OCI-LY7 (cell line): ENCODE measurements at regions not wholly inside any gene's neighbourhood (a gene's known extent, or its start where the extent isn't known, plus 50 kb on each side); places are given as distances from the start of the nearest gene placed in this dataset.

Source experiments
- EZH2phosphoT487 ChIP-seq: fragments of 200-600 bp; sonication (generic); IDR thresholded peaks from 2 replicates; pipeline ENCODE4 v1.6.1; 2018; ENCODE audit warnings: low read depth, borderline replicate concordance, mild to moderate bottlenecking, mixed run types, antibody characterized with exemption, low read length, moderate library complexity, mixed read lengths
- TF ChIP-seq, protein P1 (sequence below): fragments of 200-600 bp; sonication (generic); conservative IDR thresholded peaks from 2 replicates; pipeline ENCODE4 v1.5.1; 2014; ENCODE audit warnings: mild to moderate bottlenecking, antibody characterized with exemption, low read length, moderate library complexity, mixed read lengths

DNA sequence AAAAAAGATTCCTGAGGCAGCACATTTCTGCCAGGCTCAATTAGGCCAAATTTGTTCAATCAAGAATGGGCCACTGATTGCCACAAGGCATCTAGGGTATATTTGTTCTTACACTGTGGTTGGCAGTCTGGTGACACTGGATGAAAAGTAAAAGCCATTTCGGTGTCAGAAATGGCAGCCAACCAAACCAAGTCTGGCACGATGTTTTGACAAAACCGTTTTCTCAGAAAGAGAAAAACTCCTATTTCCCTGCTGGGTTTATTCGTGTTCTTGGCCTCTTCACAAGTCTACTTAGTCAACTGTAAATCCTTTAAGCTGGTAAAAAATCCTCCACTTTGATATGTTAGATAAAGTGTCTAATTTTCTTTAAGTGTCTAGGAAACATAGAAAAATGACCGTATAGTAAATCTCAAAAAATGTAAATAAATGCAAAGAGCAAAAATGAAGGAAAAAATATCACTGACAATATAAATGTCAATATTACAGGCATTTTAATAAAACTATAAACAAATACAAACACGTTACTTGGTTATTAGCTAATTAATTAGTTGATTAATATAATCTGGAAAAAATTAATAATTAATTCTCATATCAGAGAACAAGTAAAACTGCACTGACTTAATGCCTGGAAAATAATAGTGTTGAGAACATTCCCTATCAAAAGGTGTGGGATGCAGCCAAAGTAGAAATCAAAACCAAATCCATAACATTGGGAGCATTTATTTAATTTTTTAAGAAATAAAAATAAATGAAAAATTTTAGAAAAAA is 182.0 kb upstream of the ZNF804A start:
- TF ChIP-seq, protein P1, sequence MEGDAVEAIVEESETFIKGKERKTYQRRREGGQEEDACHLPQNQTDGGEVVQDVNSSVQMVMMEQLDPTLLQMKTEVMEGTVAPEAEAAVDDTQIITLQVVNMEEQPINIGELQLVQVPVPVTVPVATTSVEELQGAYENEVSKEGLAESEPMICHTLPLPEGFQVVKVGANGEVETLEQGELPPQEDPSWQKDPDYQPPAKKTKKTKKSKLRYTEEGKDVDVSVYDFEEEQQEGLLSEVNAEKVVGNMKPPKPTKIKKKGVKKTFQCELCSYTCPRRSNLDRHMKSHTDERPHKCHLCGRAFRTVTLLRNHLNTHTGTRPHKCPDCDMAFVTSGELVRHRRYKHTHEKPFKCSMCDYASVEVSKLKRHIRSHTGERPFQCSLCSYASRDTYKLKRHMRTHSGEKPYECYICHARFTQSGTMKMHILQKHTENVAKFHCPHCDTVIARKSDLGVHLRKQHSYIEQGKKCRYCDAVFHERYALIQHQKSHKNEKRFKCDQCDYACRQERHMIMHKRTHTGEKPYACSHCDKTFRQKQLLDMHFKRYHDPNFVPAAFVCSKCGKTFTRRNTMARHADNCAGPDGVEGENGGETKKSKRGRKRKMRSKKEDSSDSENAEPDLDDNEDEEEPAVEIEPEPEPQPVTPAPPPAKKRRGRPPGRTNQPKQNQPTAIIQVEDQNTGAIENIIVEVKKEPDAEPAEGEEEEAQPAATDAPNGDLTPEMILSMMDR: no peak
- TF ChIP-seq EZH2phosphoT487: no peak
